Anterior cingulate cortex (tissue), 58 donors: ENCODE measurements at regions not wholly inside any gene's neighbourhood (a gene's known extent, or its start where the extent isn't known, plus 50 kb on each side); places are given as distances from the start of the nearest gene placed in this dataset.
"Not testable (repeated sequence)": the region's sequence is repeated elsewhere in the genome, so short reads cannot be mapped to it uniquely, and the experiment has no call there.

ENCODE experiments used
- DNase-seq, 58 donors: peaks; one replicate each; lab custom pipeline; 2025; lab: John Stamatoyannopoulos, UW

DNA sequence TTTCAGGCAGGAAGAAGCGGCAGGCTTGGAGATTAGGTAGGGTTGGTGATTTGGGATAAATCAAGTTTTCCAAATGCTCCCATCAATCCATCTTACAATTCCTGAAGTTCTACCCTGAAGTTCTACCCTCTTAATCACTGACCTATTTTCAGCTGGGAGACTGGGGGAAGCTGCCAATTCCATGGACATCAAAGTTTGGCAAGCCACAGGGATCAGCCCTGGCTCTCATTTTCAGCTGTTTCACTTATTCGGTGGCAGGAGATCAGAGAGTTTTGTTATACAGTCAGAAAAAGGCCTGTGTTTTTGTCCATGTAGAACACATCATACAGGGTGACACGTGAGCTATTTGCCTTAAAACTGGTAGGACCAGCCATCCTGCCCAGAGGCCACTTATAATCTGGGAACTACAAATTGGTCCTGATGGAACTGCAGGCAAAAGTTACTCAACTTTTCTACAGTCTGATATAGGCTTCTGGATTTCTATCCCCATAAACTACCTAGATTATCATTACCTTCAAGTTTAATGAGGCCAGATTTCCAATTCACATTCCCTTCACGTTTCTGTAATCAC, 112.9 kb upstream of the ZNF746 start:
- DNase-seq, result peak in 4 of 58 donors; percentile 2 to 26 (median 6)

DNA sequence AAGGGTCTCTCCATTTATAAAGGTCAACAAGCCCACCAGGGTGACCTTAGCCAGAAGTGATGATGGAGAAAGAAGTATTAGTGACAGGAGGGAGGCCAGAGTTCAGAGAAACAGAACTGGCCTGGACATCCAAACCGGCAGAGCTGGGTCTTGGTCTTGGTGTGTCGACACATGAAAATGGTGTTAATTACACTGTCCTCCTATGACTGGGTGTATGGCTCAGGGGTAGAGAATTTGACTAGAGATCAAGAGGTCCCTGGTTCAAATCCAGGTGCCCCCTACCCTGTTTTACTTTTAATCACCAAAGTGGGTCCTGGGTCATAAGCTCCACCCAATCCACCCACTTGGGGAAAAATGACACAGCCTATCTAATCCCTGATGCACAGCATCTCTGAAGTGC, 110.6 kb upstream of the ZNF746 start:
- no peak for DNase-seq

DNA sequence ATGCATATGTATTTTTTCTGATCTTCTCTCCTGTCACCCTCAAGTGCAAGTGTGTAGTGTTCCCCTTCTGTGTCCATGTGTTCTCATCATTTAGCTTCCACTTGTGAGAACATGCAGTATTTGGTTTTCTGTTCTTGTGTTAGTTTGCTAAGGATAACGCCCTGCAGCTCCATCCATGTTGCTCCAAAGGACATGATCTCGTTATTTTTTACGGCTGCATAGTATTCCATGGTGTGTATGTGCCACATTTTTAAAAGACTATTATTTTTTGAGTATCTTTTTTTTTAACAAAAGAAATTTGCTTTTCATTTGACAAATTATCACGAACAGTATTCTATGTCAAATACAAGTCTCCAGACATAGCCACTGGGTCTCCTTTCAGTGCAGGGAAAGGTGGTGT, 110.1 kb upstream of the ZNF746 start:
- no peak for DNase-seq

DNA sequence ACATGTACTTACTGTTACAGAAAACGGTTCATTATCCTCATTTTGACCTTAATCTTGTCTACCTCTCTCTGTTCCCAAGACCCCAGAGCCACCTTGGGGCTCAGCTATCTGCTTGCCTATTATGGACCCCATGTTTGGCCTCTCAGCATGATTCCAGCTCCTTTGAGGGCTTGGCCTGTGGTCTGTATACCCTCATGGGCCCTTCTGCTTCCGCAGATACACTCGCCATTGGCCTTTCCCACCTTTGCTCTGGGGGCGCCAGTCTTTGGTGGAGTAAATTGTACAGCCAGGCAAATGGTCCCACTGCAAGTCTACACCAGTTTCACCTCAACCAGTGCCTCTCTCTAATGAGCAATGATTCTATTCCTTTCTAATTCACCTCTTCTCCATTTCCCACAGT, 109.2 kb upstream of the ZNF746 start:
- no peak for DNase-seq

DNA sequence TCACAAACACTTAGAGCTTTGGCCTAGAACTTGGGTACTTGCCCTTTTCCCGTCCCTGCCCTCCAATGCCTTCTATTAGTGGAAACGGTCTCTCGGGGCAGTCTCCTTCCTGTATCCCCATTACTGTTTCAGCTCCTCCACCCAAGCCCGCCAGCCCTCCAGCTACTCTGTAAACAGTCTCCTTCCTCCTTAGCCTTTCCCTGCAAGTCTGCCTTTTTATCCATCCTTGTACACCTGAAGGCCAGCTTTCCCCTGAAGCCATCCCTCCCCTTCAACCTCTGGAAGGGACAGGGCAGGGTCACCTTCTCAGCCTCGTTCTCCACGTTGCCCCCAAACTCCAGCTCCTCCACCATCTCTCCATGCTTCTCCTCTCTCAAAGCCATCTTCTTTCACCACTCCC, 108.1 kb upstream of the ZNF746 start:
- no peak for DNase-seq

DNA sequence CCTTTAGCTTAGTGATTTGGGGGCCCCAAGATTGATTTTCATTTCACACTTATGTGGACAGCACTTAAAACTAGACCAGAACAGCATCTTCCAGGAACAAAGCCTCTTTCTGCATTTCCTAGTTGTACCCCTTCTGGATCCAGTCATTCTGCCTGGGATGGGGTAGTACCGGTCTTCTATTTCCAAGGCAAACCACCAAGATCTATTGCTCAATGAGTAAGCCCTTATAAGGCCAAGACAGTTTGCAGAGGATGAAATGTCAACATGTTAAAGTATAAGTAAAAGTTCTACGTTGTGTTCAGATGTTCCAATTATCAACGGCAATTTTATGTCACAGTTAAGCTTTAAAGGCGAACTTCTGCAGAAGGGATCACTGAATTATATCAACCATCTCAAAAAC, 106.9 kb upstream of the ZNF746 start:
- no peak for DNase-seq

DNA sequence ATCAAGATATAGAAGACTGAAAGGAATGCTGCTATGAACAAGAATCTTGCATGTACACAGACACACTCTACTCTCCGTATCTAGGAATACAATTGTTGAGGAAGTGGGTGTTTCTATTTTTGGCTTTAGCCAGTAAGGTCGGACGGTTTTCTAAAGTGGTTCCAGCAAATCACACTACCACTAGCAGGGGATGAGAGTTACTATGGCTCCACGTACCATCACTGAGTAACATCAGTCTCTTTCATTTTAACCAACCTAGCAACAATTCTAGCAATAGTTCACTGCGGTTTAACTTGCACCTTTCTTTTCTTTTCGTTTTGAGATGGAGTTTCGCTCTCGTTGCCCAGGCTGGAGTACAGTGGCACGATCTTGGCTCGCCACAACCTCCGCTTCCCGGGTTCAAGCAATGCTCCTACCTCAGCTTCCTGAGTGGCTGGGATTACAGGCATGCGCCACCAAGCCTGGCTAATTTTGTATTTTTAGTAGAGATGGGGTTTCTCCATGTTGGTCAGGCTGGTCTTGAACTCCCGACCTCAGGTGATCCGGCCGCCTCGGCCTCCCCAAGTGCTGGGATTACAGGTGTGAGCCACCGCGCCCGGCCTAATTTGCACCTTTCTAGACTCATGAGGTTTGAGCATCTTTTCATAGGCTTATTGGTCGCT, 103.2 kb upstream of the ZNF746 start:
- DNase-seq, result not testable (repeated sequence)

DNA sequence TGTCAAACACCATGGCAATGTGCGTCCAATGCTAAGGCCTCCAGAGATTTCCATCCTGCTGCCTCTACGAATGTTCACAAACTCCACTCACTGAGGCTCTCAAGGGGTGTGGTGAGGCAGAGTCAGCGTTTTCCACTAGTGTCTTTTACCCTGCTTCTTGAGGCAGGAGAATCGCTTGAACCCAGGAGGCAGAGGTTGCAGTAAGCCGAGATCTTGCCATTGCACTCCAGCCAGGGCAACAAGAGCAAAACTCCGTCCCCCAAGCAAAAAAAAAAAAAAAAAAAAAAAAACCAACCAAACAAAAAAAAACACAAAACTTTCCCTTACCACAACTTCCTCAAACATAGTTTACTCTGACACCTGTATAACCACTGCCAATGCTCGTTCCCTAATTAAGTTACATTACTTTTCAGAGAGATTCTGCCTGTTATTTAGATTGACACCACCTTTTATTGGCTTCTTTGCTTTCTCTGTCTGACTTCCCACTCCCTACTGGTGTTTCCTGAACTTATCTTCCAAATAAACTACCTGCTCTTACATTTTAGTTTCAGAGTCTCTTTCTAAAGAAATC, 102.1 kb upstream of the ZNF746 start:
- DNase-seq, result no peak

DNA sequence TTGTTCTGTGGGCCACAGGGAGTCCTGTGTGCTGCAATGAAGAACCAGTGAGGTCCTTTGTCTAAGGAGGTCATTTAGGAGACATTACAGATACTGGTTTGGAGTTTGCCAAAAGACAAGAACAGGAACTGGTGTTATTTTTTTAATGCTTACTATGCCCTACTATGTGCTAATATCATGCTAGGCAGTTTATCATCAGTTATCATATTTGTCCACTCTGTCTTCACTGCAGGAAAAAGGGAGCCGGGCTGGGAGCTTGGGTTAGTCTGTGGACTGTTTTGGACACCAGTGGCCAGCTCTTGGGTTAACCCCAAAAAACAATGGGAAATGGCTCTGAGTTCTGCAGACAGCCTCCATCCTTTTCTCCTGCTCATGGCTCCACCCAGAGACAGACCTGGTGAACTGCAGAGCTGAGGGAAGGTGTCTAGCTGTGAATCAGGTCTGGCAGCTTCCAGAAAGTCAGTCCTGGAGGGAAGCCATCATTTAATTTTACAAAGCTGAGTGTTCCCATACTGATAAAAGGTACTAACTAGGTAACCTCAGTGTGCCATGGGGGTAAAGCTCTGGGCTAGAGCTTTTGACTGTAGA, 101.2 kb upstream of the ZNF746 start:
- DNase-seq, result peak in 4 of 58 donors; percentile 2 to 20 (median 4)

DNA sequence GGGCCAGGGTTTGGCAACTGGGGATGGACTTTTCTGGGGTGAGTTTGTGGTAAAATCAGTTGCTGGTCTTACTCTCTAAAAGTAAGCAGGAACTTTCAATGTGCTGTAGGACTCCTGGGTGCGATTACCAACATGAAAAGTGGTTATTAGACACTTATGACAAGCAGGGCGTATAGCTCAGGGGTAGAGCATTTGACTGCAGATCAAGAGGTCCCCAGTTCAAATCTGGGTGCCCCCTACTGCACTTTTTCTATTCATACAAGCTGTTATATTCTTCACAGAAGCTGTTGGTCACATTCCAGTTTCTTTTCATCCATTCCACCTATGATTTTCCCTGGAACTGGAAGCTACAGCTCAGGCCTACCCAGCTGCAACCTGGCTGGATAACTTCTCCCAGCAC, 100.2 kb upstream of the ZNF746 start:
- DNase-seq, result not testable (repeated sequence)

DNA sequence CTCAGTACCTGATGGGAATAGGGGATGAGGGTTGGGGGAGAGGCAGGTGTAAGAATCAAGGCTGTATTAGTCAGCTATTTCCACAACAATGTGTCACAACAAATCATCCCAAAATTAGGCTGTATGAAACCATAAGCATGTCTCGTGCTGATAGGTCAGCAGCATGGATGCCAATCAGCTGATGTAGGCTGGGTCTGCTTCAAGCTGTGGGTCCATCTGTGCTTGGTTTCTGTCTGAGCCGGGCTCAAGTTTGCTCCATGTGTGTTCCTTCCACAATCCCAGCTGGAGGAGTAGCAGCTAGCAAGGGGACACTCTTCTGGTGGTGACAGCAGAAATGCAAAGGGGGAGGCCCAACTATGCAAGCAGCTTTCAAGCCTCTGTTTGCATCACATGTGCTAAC, 97.9 kb upstream of the ZNF746 start:
- no peak for DNase-seq

DNA sequence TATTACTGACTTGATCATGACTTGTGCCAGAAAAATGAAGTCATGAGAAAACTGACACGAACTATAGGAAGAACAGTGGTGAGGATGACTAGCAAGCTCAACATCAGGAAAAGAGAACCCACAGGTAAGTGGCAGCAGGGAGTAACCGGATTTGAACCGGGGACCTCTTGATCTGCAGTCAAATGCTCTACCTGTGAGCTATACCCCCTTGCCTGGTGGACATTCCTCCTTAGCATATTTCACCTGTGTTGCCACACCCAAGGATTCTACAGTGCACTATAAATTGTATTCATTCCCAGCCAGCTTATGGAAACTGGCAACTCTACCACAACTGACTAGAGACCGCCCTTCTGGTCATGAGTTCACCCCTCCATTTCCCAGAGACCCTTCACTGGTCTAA, 97.5 kb upstream of the ZNF746 start:
- no peak for DNase-seq

DNA sequence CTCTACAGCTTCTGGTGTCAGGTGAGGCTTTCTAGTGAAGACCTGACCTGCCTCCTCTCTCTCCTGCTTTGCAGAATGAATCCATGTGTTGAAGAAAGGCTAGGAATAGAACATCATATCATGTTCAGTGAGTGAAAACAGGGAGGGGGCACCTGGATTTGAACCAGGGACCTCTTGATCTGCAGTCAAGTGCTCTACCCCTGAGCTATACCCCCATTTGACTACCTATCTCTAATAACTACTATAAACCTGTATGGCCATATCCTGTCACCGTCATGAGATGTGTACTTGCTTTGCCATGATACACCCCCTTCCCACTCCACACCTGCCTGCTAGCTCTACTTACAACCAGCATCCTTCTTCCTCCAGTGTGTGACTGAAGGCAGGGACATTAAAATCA, 91.3 kb upstream of the ZNF746 start:
- no peak for DNase-seq

DNA sequence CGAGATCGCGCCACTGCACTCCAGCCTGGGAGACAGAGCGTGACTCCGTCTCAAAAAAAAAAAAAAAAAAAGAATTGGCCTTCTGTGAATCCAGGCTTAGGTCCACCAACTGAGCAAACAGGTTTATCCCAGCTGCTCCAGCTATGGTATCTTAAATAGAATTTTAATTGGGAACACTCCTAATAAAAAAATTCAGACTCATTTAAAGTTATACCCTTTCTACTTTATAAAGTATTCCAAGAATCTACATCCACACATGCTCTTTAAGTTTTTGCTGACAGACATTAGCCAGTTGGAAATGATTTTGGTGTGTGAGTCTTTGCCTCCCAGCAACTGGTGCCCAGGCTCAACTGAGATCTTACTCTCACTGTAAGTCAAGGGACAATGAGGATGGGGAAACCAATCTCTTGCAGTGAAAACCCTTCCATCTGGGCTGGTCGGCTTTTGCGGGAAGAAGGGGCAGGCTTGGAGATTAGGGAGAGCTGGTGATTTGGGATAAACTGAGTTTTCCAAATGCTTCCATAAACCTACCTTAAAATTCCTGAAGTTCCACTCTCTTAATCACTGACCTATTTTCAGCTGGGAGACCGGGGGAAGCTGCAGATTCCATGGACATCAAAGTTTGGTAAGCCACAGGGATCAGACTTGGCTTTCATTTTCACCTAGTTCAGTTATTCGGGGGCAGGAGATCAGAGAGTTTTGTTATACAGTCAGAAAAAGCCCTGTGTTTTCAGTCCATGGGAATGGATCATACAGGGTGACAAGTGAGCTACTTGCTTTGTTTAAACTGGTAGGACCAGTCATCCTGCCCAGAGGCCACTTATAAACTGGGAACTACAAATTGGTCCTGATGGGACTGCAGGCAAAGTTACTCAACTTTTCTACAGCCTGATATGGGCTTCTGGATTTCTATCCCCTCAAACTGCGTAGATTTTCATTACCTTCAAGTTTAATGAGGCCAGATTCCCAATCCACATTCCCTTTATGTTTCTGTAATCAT, 89.3 kb upstream of the ZNF746 start:
- DNase-seq, result no peak

DNA sequence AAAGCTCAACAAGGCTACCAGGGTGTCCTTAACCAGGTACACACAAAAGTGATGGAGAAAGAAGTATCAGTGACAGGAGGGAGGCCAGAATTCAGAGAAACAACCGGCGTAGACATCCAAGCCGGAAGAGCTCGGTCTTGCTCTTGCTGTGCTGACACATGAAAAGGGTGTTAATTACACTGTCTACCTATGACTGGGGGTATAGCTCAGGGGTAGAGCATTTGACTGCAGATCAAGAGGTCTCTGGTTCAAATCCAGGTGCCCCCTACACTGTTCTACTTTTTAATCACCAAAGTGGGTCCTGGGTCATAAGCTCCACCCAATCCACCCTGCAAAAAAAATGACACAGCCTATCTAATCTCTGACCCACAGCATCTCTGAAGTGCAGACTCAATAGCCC, 86.9 kb upstream of the ZNF746 start:
- no peak for DNase-seq

DNA sequence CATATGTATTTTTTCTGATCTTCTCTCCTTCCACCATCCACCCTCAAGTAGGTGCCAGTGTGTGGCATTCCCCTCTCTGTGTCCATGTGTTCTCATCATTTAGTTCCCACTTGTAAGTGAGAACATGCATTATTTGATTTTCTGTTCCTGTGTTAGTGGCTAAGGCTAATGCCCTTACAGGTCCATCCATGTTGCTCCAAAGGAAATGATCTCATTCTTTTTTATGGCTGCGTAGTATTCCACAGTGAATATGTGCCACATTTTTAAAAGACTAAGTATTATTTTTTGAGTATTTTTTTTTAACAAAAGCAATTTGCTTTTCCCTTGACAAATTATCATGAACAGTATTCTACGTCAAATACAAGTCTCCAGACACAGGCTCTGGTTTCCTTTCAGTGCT, 86.4 kb upstream of the ZNF746 start:
- DNase-seq, result no peak

DNA sequence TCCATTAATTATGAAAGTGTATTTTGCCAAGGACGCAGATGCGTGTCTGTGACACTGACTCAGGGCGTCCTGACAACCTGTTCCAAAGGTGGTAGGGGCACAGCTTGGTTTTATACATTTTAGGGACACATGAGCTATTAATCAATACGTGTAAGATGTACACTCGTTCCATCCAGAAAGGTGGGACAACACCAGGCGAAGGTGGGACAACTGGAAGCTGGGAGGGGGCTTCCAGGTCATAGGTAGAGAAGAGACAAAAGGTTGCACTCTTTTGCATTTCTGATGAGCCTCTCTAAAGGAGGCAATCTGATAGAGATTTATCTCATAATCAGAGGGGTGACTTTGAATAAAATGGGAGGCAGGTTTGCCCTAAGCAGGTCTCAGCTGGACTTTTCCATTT, 82.7 kb upstream of the ZNF746 start:
- DNase-seq, result no peak

DNA sequence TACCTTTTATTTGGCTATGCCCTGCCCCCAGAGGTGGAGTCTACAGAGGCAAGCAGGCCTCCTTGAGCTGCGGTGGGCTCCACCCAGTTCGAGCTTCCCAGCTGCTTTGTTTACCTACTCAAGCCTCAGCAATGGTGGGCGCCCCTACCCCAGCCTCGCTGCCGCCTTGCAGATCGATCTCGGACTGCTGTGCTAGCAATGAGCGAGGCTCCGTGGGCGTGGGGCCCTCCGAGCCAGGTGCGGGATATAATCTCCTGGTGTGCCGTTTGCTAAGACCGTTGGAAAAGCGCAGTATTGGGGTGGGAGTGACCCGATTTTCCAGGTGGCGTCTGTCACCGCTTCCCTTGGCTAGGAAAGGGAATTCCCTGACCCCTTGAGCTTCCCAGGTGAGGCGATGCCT, 81.8 kb upstream of the ZNF746 start:
- not testable (repeated sequence) for DNase-seq

DNA sequence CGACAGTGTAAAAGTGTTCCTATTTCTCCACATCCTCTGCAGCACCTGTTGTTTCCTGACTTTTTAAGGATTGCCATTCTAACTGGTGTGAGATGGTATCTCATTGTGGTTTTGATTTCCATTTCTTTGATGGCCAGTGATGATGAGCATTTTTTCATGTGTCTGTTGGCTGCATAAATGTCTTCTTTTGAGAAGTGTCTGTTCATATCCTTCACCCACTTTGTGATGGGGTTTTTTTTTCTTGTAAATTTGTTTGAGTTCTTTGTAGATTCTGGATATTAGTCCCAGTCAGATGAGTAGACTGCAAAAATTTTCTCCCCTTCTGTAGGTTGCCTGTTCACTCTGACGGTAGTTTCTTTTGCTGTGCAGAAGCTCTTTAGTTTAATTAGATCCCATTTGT, 76.8 kb upstream of the ZNF746 start:
- not testable (repeated sequence) for DNase-seq

DNA sequence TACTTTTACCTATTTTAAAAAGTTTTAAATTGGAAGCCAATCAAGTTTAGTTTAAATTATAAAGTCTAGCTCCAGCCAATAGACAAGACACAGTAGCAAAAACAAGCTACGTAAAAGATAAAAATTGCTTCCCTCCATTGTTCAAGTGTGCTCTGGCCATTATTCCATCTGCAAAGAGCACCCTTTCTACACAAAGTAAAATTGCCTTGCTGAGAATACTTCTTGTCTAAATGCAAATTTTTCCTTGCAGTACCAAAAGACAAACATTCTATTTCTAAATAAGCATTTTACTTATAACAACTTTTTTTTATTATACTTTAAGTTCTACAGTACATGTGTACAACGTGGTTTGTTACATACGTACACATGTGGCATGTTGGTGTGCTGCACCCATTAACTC, 75.9 kb upstream of the ZNF746 start:
- no peak for DNase-seq

DNA sequence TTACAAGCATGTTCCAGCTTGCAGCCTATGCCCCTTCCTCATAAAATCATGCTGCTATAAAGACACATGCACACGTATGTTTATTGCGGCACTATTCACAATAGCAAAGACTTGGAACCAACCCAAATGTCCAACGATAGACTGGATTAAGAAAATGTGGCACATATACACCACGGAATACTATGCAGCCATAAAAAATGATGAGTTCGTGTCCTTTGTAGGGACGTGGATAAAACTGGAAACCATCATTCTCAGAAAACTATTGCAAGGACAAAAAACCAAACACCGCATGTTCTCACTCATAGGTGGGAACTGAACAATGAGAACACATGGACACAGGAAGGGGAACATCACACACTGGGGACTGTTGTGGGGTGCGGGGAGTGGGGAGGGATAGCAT, 75.3 kb upstream of the ZNF746 start:
- DNase-seq, result not testable (repeated sequence)
